Mucosa of descending colon (tissue), 3 donors: ENCODE measurements at regions not wholly inside any gene's neighbourhood (a gene's known extent, or its start where the extent isn't known, plus 50 kb on each side); places are given as distances from the start of the nearest gene placed in this dataset.

Source experiments
- ATAC-seq: fragments of 200-7000 bp; cut with Tn5 transposase; one replicate; pipeline ENCODE4 v1.9.1; 2020; ENCODE audit warnings: mild to moderate bottlenecking, moderate library complexity
- DNase-seq, 3 donors: peaks; one replicate each; pipeline ENCODE4 v3.0.0-alpha.2; 2020
- H3K36me3 ChIP-seq: fragments of 200-600 bp; one replicate; pipeline ENCODE4 v1.8.0; 2021; ENCODE audit warnings: low read depth, mild to moderate bottlenecking
- H3K4me1 ChIP-seq: fragments of 200-600 bp; one replicate; pipeline ENCODE4 v1.8.0; 2021; ENCODE audit warnings: low read depth, mild to moderate bottlenecking
- H3K4me3 ChIP-seq: fragments of 200-600 bp; one replicate; pipeline ENCODE4 v1.8.0; 2021; ENCODE audit warnings: mild to moderate bottlenecking
- H3K9me3 ChIP-seq: fragments of 200-600 bp; one replicate; pipeline ENCODE4 v1.8.0; 2021; ENCODE audit warnings: mild to moderate bottlenecking
- CTCF ChIP-seq: fragments of 200-600 bp; IDR thresholded peaks from one replicate; pipeline ENCODE4 v1.8.0; 2022; ENCODE audit warnings: antibody characterized with exemption, mild to moderate bottlenecking
- intact Hi-C, 2 donors: fragments of 100-400 bp; cut with DNase I in 1 of 2; cut with micrococcal nuclease in 1 of 2; formaldehyde crosslinking; loops; one replicate each; pipeline versions ENCODE4 v1.11.0 to v1.11.1; 2022; cut with DNase I, micrococcal nuclease
- donor health status: DM: no; HTN: no; CAD: no; lungs with moderate emphysema.
- donor health status: DM: no; HTN: no; CAD: no.
- donor health status: DM: no; HTN: yes; CAD: no.

DNA sequence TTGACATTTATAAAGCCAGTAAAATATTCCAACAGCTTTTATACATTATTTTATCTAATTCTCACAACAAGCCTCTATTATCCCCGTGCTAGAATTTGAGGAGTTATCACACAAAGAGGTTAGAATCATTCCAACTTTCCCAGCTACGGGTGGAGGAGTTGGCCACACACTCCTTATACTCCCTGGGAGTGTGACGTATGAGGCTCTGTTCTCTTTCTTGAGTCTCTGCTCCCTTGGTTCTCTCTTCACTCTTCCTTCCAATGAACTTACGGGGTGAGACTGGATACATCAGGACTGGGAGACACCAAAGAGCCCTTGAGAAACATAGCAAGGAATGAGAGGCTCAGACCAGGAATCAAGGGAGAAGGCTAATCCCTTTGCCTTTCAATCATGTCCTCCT lies 185.6 kb upstream of the TAB2 start:
- Histone ChIP-seq H3K36me3 (no peaks in the 10 kb centered on the region), H3K9me3 (no peaks in the 10 kb centered on the region), H3K4me3 (no peak overlapping the region), H3K4me1 (no peaks in the 10 kb centered on the region)
- DNase-seq (no peak), ATAC-seq (no peak)
- TF ChIP-seq CTCF = no peak
- intact Hi-C loops = no loop called here

GRCh38 chr6:149132336-149132735 lies 185.2 kb upstream of the TAB2 start:
- Histone ChIP-seq H3K4me1 (no peaks in the 10 kb centered on the region), H3K4me3 (no peak overlapping the region), H3K9me3 (no peaks in the 10 kb centered on the region), H3K36me3 (no peaks in the 10 kb centered on the region)
- intact Hi-C loops = no loop called here
- ATAC-seq (peak; percentile 66), DNase-seq (peak in 1 of 3 donors; percentile 69)
- TF ChIP-seq CTCF = no peak

- Histone ChIP-seq H3K4me1 (no peaks in the 10 kb centered on the region), H3K4me3 (no peak overlapping the region), H3K9me3 (no peaks in the 10 kb centered on the region), H3K36me3 (no peaks in the 10 kb centered on the region)
- intact Hi-C loops = no loop called here
- DNase-seq (no peak), ATAC-seq (no peak)
- no peak for TF ChIP-seq CTCF
Measured at GRCh38 chr6:149134511-149134933, 183.0 kb upstream of the TAB2 start.

DNA sequence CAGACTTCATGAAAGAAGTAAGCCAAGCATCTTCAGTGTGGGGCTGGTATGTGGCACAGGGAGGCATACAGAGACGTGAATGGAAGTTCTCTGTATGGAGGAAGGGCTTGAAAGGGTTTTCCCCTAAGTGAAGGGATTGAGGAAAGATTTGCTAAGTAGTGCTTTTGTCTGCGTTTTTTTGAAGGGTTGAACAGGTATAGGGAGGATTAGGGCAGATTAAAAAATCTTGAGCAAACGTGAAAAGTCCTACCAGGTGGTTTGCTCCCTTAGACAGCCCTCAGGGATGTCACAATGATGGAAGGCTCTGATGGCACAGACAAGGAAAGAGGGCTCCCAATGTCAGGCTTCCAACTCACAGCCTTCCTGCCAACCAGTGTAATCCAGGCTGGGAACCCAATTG lies 181.7 kb upstream of the TAB2 start:
- H3K4me1 ChIP-seq = no peaks in the 10 kb centered on the region
- ATAC-seq = no peak
- no peaks in the 10 kb centered on the region for H3K9me3 ChIP-seq
- intact Hi-C loops = no loop called here
- H3K4me3 ChIP-seq = no peak overlapping the region
- H3K36me3 ChIP-seq = no peaks in the 10 kb centered on the region
- DNase-seq = no peak
- TF ChIP-seq CTCF = no peak

DNA sequence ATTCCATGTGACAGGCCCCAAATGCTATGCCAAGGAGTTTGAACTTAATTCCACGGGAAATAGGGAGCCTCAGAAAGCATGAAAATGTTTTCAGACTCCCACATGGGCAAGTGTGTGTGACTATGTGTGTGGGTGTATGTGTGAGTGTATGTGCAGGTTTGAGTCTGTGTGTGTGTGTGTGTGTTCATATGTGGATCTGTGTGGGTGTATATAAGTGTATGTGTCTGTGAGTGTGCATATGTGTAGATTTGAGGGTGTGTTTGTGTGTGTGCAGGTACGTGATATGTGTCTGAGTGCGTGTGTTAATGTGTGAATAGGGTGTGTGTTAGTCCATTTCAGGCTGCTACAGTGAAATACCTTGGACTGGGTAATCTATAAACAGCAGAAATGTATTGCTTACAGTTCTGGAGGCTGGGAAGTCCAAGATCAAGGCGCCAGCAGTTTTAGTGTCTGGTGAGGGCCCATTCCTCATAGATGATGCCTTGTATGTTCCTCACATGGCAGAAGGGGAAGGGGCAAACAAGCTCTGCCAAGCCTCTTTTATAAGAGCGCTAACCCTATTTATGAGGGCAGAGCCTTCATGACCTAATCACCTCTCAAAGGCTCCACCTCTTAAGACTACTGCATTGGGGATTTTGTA lies 181.1 kb upstream of the TAB2 start:
- no peak for TF ChIP-seq CTCF

GRCh38 chr6:149136913-149137286 lies 180.6 kb upstream of the TAB2 start:
- intact Hi-C loops = no loop called here
- no peak for TF ChIP-seq CTCF
- no peak for ATAC-seq
- H3K4me3 ChIP-seq = no peak overlapping the region
- DNase-seq = no peak
- H3K9me3 ChIP-seq = no peaks in the 10 kb centered on the region
- no peaks in the 10 kb centered on the region for H3K4me1 ChIP-seq
- H3K36me3 ChIP-seq = no peaks in the 10 kb centered on the region

More for the DNA sequence above, 181.1 kb upstream of the TAB2 start:
- H3K36me3 ChIP-seq = no peaks in the 10 kb centered on the region
- DNase-seq (no peak), ATAC-seq (no peak)
- H3K4me1 ChIP-seq = no peaks in the 10 kb centered on the region
- no peak overlapping the region for H3K4me3 ChIP-seq
- intact Hi-C loops = no loop called here
- no peaks in the 10 kb centered on the region for H3K9me3 ChIP-seq
